ENCODE measurements at regions not wholly inside any gene's neighbourhood (a gene's known extent, or its start where the extent isn't known, plus 50 kb on each side); places are given as distances from the start of the nearest gene placed in this dataset.

- TF ChIP-seq POLR2A (IDR thresholded peaks at IDR 0.05) (no peak), CTCF (IDR thresholded peaks at IDR 0.05) (no peak)
These were observed 199.8 kb downstream of the DLL1 start for GRCh38 chr6:170091000-170091638.

Data from testis (tissue), 2 donors.